ENCODE measurements at regions not wholly inside any gene's neighbourhood (a gene's known extent, or its start where the extent isn't known, plus 50 kb on each side); places are given as distances from the start of the nearest gene placed in this dataset.

DNA sequence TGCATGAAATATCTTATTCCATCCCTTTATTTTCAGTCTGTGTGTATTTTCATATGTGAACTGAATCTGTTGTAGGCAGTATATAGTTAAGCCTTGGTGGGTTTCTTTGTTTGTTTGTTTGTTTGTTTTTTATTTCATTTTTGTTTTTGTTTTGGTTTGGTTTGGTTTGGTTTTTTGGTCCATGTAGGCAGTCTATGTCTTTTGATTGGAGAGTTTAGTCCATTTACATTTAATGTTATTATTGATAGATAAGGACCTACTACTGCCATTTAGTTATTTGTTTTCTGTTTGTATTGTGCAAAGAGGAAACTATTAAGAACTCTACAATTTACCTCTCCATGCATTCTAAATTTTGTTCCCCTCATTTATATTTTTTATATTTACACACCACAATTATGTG, 695.9 kb upstream of the GRM3 start:
- no peak for DNase-seq
- Histone ChIP-seq H3K36me3 (replicated peaks) (no peaks in the 10 kb centered on the region), H3K27ac (no peak overlapping the region), H3K4me3 (ENCODE audit: low read depth, low read length) (no peak overlapping the region), H3K27me3 (replicated peaks) (no peaks in the 10 kb centered on the region)
- in situ Hi-C loops (cut with HindIII; ENCODE audit: low pct_ligation_motif_present, low sequenced_read_pairs): no loop called here
- no peak for TF ChIP-seq CTCF (IDR thresholded peaks at IDR 0.05; ENCODE audit: low read depth, low read length, missing control alignments)

- no peaks in the 10 kb centered on the region for H3K27me3 ChIP-seq (replicated peaks)
- in situ Hi-C loops (cut with HindIII; ENCODE audit: low pct_ligation_motif_present, low sequenced_read_pairs): no loop called here
- no peak for DNase-seq
- H3K27ac ChIP-seq: no peak overlapping the region
- TF ChIP-seq CTCF (IDR thresholded peaks at IDR 0.05; ENCODE audit: low read depth, low read length, missing control alignments): no peak
- H3K4me3 ChIP-seq (ENCODE audit: low read depth, low read length): no peak overlapping the region
- no peaks in the 10 kb centered on the region for H3K36me3 ChIP-seq (replicated peaks)
These were observed 702.9 kb upstream of the GRM3 start for GRCh38 chr7:85940798-85941197.

DNA sequence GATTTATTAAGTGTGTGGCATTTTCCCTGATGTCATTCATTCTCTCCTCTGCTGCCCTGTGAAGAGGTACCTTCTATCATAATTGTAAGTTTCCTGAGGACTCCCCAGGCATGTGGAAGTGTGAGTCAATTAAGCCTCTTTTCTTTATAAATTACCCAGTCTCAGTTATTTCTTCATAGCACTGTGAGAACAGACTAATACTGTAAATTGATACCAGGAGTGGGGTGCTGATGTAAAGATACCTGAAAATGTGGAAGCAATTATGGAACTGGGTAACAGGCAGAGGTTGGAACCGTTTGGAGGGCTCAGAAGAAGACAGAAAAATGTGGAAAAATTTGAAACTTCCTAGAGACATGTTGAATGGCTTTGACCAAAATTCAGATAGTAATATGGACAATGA, 711.8 kb upstream of the GRM3 start:
- H3K27me3 ChIP-seq (replicated peaks): no peaks in the 10 kb centered on the region
- no peak for DNase-seq
- no peak overlapping the region for H3K27ac ChIP-seq
- H3K4me3 ChIP-seq (ENCODE audit: low read depth, low read length): no peak overlapping the region
- TF ChIP-seq CTCF (IDR thresholded peaks at IDR 0.05; ENCODE audit: low read depth, low read length, missing control alignments): no peak
- no peaks in the 10 kb centered on the region for H3K36me3 ChIP-seq (replicated peaks)
- in situ Hi-C loops (cut with HindIII; ENCODE audit: low pct_ligation_motif_present, low sequenced_read_pairs): no loop called here

- H3K27ac ChIP-seq: no peak overlapping the region
- H3K36me3 ChIP-seq (replicated peaks): no peaks in the 10 kb centered on the region
- H3K27me3 ChIP-seq (replicated peaks): no peaks in the 10 kb centered on the region
- no peak for TF ChIP-seq CTCF (IDR thresholded peaks at IDR 0.05; ENCODE audit: low read depth, low read length, missing control alignments)
- no peak for DNase-seq
- H3K4me3 ChIP-seq (ENCODE audit: low read depth, low read length): no peak overlapping the region
- in situ Hi-C loops (cut with HindIII; ENCODE audit: low pct_ligation_motif_present, low sequenced_read_pairs): no loop called here
These were observed 715.2 kb upstream of the GRM3 start for GRCh38 chr7:85928500-85928899.

DNA sequence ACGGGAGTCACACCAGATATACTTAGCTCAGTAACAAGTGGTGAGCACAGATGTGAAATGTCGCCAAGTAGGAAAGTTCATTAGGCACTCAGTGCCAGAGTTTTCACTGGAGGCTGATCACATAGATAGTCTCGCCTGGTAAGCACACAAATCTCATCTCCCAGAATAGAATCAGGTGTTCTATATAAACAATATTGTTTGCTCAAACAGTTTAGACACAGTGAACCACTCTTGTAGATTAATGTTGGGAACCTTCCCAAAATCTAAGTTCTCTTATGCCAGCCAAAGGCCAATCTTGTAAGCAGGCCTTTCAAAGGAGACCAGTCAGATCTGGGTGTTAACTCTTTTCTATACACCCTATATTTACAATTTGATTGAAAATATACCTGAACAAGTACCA, 716.5 kb upstream of the GRM3 start:
- H3K4me3 ChIP-seq (ENCODE audit: low read depth, low read length): no peak overlapping the region
- DNase-seq: no peak
- no peaks in the 10 kb centered on the region for H3K27me3 ChIP-seq (replicated peaks)
- no peak overlapping the region for H3K27ac ChIP-seq
- H3K36me3 ChIP-seq (replicated peaks): no peaks in the 10 kb centered on the region
- in situ Hi-C loops (cut with HindIII; ENCODE audit: low pct_ligation_motif_present, low sequenced_read_pairs): no loop called here
- TF ChIP-seq CTCF (IDR thresholded peaks at IDR 0.05; ENCODE audit: low read depth, low read length, missing control alignments): no peak

GRCh38 chr7:85924062-85924461, 719.6 kb upstream of the GRM3 start:
- H3K36me3 ChIP-seq (replicated peaks): no peaks in the 10 kb centered on the region
- no peak overlapping the region for H3K27ac ChIP-seq
- DNase-seq: no peak
- H3K27me3 ChIP-seq (replicated peaks): no peaks in the 10 kb centered on the region
- TF ChIP-seq CTCF (IDR thresholded peaks at IDR 0.05; ENCODE audit: low read depth, low read length, missing control alignments): no peak
- in situ Hi-C loops (cut with HindIII; ENCODE audit: low pct_ligation_motif_present, low sequenced_read_pairs): no loop called here
- H3K4me3 ChIP-seq (ENCODE audit: low read depth, low read length): no peak overlapping the region
